H1 (cell line): ENCODE measurements at regions not wholly inside any gene's neighbourhood (a gene's known extent, or its start where the extent isn't known, plus 50 kb on each side); places are given as distances from the start of the nearest gene placed in this dataset.

Experiments
- CTCF ChIA-PET: fragments of 300-600 bp; sonication (Branson Sonifier 250); formaldehyde crosslinking; loops from one replicate; lab custom pipeline; 2021; ENCODE audit not compliant: partially characterized antibody; lab: Charles Lee
- POLR2A ChIA-PET: fragments of 300-600 bp; sonication (Branson Sonifier 250); formaldehyde crosslinking; loops from one replicate; lab custom pipeline; 2021; ENCODE audit warnings: inconsistent platforms; ENCODE audit not compliant: partially characterized antibody; lab: Charles Lee
- DNase-seq, 2 experiments: peaks; one replicate each; pipeline versions ENCODE4 v3.0.0 to v3.0.0-alpha.2; 2010 to 2022; ENCODE audit warnings: low spot score in 2 of 2, low read depth in 1 of 2, mixed read lengths in 1 of 2
- FAIRE-seq: peaks from 2 replicates; lab custom pipeline; 2011; peaks lifted over from hg19 to GRCh38; lab: Jason Lieb, UNC
- H2AFZ ChIP-seq: 2 replicates; pipeline ENCODE4 v1.8.1; 2012; ENCODE audit warnings: low read length, inconsistent platforms
- H2AK5ac ChIP-seq: 2 replicates; pipeline ENCODE4 v1.6.1; 2013; ENCODE audit warnings: low read depth, low read length
- H2BK120ac ChIP-seq: replicated peaks from 2 replicates; pipeline ENCODE3; 2013; ENCODE audit warnings: low read depth, low read length, inconsistent platforms
- H2BK12ac ChIP-seq: 2 replicates; pipeline ENCODE4 v1.6.1; 2013; ENCODE audit warnings: low read depth, low read length
- H2BK15ac ChIP-seq: 2 replicates; pipeline ENCODE4 v1.6.1; 2013; ENCODE audit warnings: low read length
- H2BK20ac ChIP-seq: 2 replicates; pipeline ENCODE4 v1.6.1; 2013; ENCODE audit warnings: low read length
- H2BK5ac ChIP-seq: 2 replicates; pipeline ENCODE4 v1.6.1; 2013; ENCODE audit warnings: low read depth, low read length
- H3K14ac ChIP-seq: 2 replicates; pipeline ENCODE4 v1.6.1; 2013; ENCODE audit warnings: inconsistent platforms; ENCODE audit not compliant: insufficient read length
- H3K18ac ChIP-seq: 2 replicates; pipeline ENCODE4 v1.6.1; 2013; ENCODE audit warnings: low read length; ENCODE audit errors: extremely low read depth
- H3K23ac ChIP-seq: 2 replicates; pipeline ENCODE4 v1.6.1; 2013; ENCODE audit warnings: inconsistent platforms; ENCODE audit not compliant: insufficient read length
- H3K23me2 ChIP-seq: 2 replicates; pipeline ENCODE4 v1.6.1; 2013; ENCODE audit warnings: low read depth, low read length
- H3K27ac ChIP-seq: 2 replicates; pipeline ENCODE4 v1.6.1; 2011; ENCODE audit warnings: low read depth, low read length, inconsistent platforms
- H3K27me3 ChIP-seq, 4 experiments: replicated peaks in 1 of 4; 1 replicate in 1 of 4; 2 replicates in 3 of 4; pipeline versions ENCODE4 v1.6.1 to v1.8.1; 2011 to 2013; ENCODE audit warnings: low read length in 3 of 4, mild to moderate bottlenecking in 3 of 4, inconsistent platforms in 2 of 4, mixed read lengths in 2 of 4, moderate library complexity in 1 of 4; ENCODE audit not compliant: control insufficient read depth in 3 of 4, insufficient read depth in 3 of 4; ENCODE audit errors: extremely low read depth in 1 of 4
- H3K36me3 ChIP-seq, 4 experiments: 2 replicates each; pipeline versions ENCODE4 v1.6.1 to v1.8.1; 2011 to 2013; ENCODE audit warnings: mild to moderate bottlenecking in 4 of 4, low read length in 3 of 4, moderate library complexity in 2 of 4, control low read depth in 1 of 4, inconsistent platforms in 1 of 4; ENCODE audit not compliant: insufficient read depth in 4 of 4, control insufficient read depth in 2 of 4
- H3K4ac ChIP-seq: replicated peaks from 2 replicates; pipeline ENCODE3; 2013; ENCODE audit warnings: low read length, low read depth, mixed read lengths, inconsistent platforms; ENCODE audit not compliant: insufficient read length
- H3K4me1 ChIP-seq, 4 experiments: replicated peaks in 1 of 4; 1 replicate in 1 of 4; 2 replicates in 3 of 4; pipeline versions ENCODE4 v1.6.1 to v1.8.1; 2011 to 2013; ENCODE audit warnings: low read length in 3 of 4, inconsistent platforms in 2 of 4, mixed read lengths in 1 of 4; ENCODE audit not compliant: insufficient read depth in 4 of 4, control insufficient read depth in 3 of 4
- H3K4me2 ChIP-seq, 2 experiments: 2 replicates each; pipeline versions ENCODE4 v1.6.1 to v1.8.1; 2011 to 2013; ENCODE audit warnings: low read depth in 2 of 2, low read length in 2 of 2, control low read depth in 1 of 2, inconsistent platforms in 1 of 2, mild to moderate bottlenecking in 1 of 2; ENCODE audit not compliant: insufficient read depth in 1 of 2
- H3K4me3 ChIP-seq, 4 experiments: fragments of 200-600, 300-600 bp in 1 of 4; sonication (generic), shearing (Covaris generic), sonication (Bioruptor Twin) in 1 of 4; 2 replicates each; pipeline versions ENCODE4 v1.5.1 to v1.8.1; 2011 to 2016; ENCODE audit warnings: low read length in 4 of 4, low read depth in 3 of 4, control low read depth in 2 of 4, inconsistent platforms in 2 of 4, mild to moderate bottlenecking in 2 of 4, mixed read lengths in 1 of 4, moderate library complexity in 1 of 4; ENCODE audit not compliant: insufficient read depth in 2 of 4; ENCODE audit errors: extremely low read depth in 1 of 4
- H3K56ac ChIP-seq: replicated peaks from 2 replicates; pipeline ENCODE3; 2013; ENCODE audit warnings: low read depth, mild to moderate bottlenecking, mixed read lengths, low read length, inconsistent platforms; ENCODE audit not compliant: insufficient read length
- H3K79me1 ChIP-seq: 2 replicates; pipeline ENCODE4 v1.6.1; 2013; ENCODE audit warnings: low read depth, low read length, control low read depth
- H3K79me2 ChIP-seq, 2 experiments: 2 replicates each; pipeline versions ENCODE4 v1.6.1 to v1.8.1; 2012 to 2013; ENCODE audit warnings: low read length in 2 of 2, mild to moderate bottlenecking in 2 of 2, inconsistent platforms in 1 of 2; ENCODE audit not compliant: insufficient read depth in 2 of 2, control insufficient read depth in 1 of 2
- H3K9ac ChIP-seq, 4 experiments: replicated peaks in 1 of 4; 1 replicate in 1 of 4; 2 replicates in 3 of 4; pipeline versions ENCODE4 v1.6.1 to v1.8.1; 2011 to 2013; ENCODE audit warnings: low read depth in 3 of 4, low read length in 3 of 4, control low read depth in 2 of 4, mild to moderate bottlenecking in 2 of 4, moderate library complexity in 2 of 4, inconsistent platforms in 1 of 4; ENCODE audit errors: extremely low read depth in 1 of 4
- H3K9me3 ChIP-seq, 2 experiments: 2 replicates each; pipeline versions ENCODE4 v1.6.1 to v1.8.1; 2012 to 2013; ENCODE audit warnings: mild to moderate bottlenecking in 2 of 2, moderate library complexity in 2 of 2, control low read depth in 1 of 2, inconsistent platforms in 1 of 2, low read depth in 1 of 2, low read length in 1 of 2, mixed read lengths in 1 of 2; ENCODE audit not compliant: insufficient read depth in 2 of 2
- H4K20me1 ChIP-seq, 2 experiments: replicated peaks in 1 of 2; 2 replicates each; pipeline versions ENCODE3 to v1.8.1; 2011 to 2013; ENCODE audit warnings: inconsistent platforms in 2 of 2, low read length in 2 of 2, mild to moderate bottlenecking in 1 of 2; ENCODE audit not compliant: insufficient read depth in 2 of 2, control insufficient read depth in 1 of 2
- H4K5ac ChIP-seq: 2 replicates; pipeline ENCODE4 v1.6.1; 2013; ENCODE audit warnings: low read length, low read depth, mixed read lengths, inconsistent platforms; ENCODE audit not compliant: insufficient read length
- H4K8ac ChIP-seq: 2 replicates; pipeline ENCODE4 v1.8.0; 2013; ENCODE audit warnings: mild to moderate bottlenecking, moderate library complexity, low read length, inconsistent platforms; ENCODE audit not compliant: insufficient read depth; ENCODE audit errors: extremely low read depth
- H4K91ac ChIP-seq: replicated peaks from 2 replicates; pipeline ENCODE3; 2013; ENCODE audit warnings: low read length, mixed read lengths, inconsistent platforms; ENCODE audit not compliant: insufficient read length
- CEBPB ChIP-seq: IDR thresholded peaks from 2 replicates; pipeline ENCODE4 v1.6.1; 2012; ENCODE audit warnings: low read depth, low read length
- NANOG ChIP-seq: IDR thresholded peaks from 2 replicates; pipeline ENCODE4 v1.6.1; 2011; ENCODE audit warnings: low read length, low read depth, mild to moderate bottlenecking, inconsistent platforms; ENCODE audit not compliant: insufficient read depth, poor library complexity, severe bottlenecking
- SIN3A ChIP-seq, 2 experiments: IDR thresholded peaks in 1 of 2; conservative IDR thresholded peaks in 1 of 2; 2 replicates each; pipeline ENCODE4 v1.6.1; 2011 to 2012; ENCODE audit warnings: low read length in 2 of 2, improper control_type of control experiment in 1 of 2, low read depth in 1 of 2, mild to moderate bottlenecking in 1 of 2
- SP4 ChIP-seq: IDR thresholded peaks from 2 replicates; pipeline ENCODE4 v1.6.1; 2012; ENCODE audit warnings: low read length, inconsistent platforms
- WGBS, 2 experiments: shearing (Covaris generic) in 1 of 2; methylation state at CpG; one replicate each; pipeline versions ENCODE4 v1.1.6 to v1.1.7; 2013 to 2015; ENCODE audit warnings: low lambda C conversion rate in 2 of 2, mixed read lengths in 2 of 2, inconsistent platforms in 1 of 2, low coverage in 1 of 2, missing lambda C conversion rate in 1 of 2; ENCODE audit not compliant: insufficient replicate concordance in 2 of 2, insufficient coverage in 1 of 2, insufficient read length in 1 of 2; ENCODE audit errors: extremely low coverage in 1 of 2, missing lambda C conversion rate in 1 of 2; 5-methylcytosine and 5-hydroxymethylcytosine counted together

DNA sequence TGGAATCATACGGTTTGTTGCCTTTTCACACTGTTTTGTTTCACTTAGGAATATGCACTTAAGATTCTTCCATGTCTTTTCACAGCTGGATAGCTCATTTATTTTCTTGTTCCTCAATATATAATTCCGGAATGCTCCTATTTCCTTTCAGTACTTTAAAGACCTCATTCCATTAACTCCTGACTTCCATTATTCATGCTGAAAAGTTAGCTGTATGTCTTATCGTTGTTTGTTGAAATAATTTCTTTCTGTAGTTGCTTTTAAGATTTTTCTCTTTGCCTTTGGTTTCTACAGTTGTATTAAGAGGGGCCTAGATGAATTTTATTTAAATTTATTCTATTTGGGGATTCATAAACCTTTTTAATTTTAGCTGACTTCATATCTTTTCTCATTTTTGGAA lies 122.2 kb downstream of the ANXA2 start:
- H3K23me2 ChIP-seq, result no peaks in the 10 kb centered on the region
- no peak overlapping the region for H2BK5ac ChIP-seq
- H3K79me1 ChIP-seq, result no peaks in the 10 kb centered on the region
- H3K4me1 ChIP-seq, result no peaks in the 10 kb centered on the region
- H2BK12ac ChIP-seq, result no peak overlapping the region
- no peaks in the 10 kb centered on the region; a peak in 1 of 7 replicates for H3K27me3 ChIP-seq
- CTCF ChIA-PET, result interaction anchor here (0.8 kb wide), 1 partner anchor 51 kb away, joined by 4 read pairs; no protein-coding TSS in a partner anchor
- no peaks in the 10 kb centered on the region for H3K36me3 ChIP-seq
- no peak for DNase-seq
- no peaks in the 10 kb centered on the region for H4K20me1 ChIP-seq
- WGBS, 2 experiments, result 95% methylated on average over 3 of the region's 3 CpGs; no CpG with 5 or more reads in 1 of the 2 experiments
- H3K9me3 ChIP-seq, result peaks cover 7 to 8% of the 10 kb centered on the region in 2 experiments; a peak in 3 of 4 replicates
- no peak overlapping the region for H4K5ac ChIP-seq
- H3K18ac ChIP-seq, result no peak overlapping the region
- H3K56ac ChIP-seq, result no peak overlapping the region
- H3K9ac ChIP-seq, result no peak overlapping the region
- H3K4me2 ChIP-seq, result no peak overlapping the region
- H4K8ac ChIP-seq, result no peak overlapping the region
- H3K79me2 ChIP-seq, result no peaks in the 10 kb centered on the region
- H3K27ac ChIP-seq, result no peak overlapping the region
- H3K4me3 ChIP-seq, result no peak overlapping the region
- H2BK15ac ChIP-seq, result no peak overlapping the region
- no peak overlapping the region for H2BK20ac ChIP-seq
- H3K14ac ChIP-seq, result no peak overlapping the region
- no peak overlapping the region for H2BK120ac ChIP-seq
- H4K91ac ChIP-seq, result no peak overlapping the region
- no peak overlapping the region for H2AFZ ChIP-seq
- no peak overlapping the region for H3K4ac ChIP-seq
- no peak overlapping the region for H3K23ac ChIP-seq
- FAIRE-seq, result no peak
- no peak overlapping the region for H2AK5ac ChIP-seq
- POLR2A ChIA-PET, result no interaction called here
- TF ChIP-seq CEBPB, result no peak
- TF ChIP-seq SIN3A (conservative IDR thresholded peaks at IDR 0.05 in 1 of 2, IDR thresholded peaks at IDR 0.05 in 1 of 2; ENCODE audit: low read depth in 1 of 2, low read length in 2 of 2), result no peak
- no peak for TF ChIP-seq NANOG
- TF ChIP-seq SP4, result no peak
